HG02938 (cell line): ENCODE measurements at regions not wholly inside any gene's neighbourhood (a gene's known extent, or its start where the extent isn't known, plus 50 kb on each side); places are given as distances from the start of the nearest gene placed in this dataset.
"Not testable (repeated sequence)": the region's sequence is repeated elsewhere in the genome, so short reads cannot be mapped to it uniquely, and the experiment has no call there.

ENCODE experiments used
- ATAC-seq: cut with Tn5 transposase; IDR thresholded peaks from one replicate; pipeline ENCODE4 v1.9.1; 2021; ENCODE audit warnings: mild to moderate bottlenecking, moderate library complexity; ENCODE audit not compliant: unreplicated experiment

DNA sequence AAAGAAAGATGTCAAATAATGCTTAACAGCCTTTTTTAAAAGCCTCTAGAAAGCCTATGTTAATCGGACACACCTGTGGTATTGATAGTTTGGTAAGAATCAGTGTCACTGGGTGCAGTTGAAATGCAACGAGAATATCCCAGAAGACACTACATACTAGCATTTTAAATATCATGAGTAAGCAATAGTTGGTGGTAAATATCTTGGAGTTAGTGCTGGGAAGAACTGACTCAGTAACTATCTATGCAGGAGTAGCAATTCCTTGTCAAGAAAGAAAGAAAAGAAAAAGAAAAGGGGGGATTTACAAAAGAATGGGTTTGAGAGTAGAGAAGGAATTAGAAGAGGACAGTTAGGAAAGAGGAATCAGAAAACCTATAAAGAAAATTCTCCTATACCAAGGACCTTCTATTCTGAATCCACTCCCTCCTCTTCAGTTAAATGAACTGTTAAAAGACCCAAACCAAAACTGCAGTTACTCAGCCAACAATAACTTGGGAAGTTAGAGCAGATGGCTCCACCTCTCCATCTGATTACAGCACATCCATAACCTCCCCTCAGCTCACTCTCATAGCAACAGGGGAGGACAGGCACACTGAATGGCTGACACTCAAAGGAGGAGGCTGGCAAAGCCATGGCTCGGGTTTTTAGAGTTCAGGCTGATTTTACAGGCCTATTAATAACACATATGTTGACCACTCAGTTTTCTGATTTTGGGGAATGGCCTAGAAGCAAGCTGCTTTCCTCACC is 207.6 kb upstream of the MDFIC2 start:
- no peak for ATAC-seq

DNA sequence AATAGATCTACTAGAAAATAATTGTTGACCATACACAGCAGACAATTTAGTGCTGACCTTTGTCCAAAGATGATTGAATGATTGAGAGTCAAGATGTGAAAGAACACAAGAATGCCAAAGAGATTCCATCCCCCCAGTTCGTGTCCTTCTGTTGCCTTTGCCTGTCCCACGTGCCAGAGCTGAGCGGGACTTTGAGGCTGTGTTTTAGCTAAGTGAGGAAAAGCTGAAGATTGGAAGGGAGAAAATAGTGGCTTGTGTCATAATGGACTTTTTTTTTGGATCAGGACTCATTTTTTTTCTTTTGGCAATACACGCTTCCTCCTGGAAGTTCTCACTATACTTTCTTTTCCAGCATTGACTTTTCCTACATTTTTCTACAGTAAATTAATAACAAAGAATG is 206.6 kb upstream of the MDFIC2 start:
- ATAC-seq: no peak

DNA sequence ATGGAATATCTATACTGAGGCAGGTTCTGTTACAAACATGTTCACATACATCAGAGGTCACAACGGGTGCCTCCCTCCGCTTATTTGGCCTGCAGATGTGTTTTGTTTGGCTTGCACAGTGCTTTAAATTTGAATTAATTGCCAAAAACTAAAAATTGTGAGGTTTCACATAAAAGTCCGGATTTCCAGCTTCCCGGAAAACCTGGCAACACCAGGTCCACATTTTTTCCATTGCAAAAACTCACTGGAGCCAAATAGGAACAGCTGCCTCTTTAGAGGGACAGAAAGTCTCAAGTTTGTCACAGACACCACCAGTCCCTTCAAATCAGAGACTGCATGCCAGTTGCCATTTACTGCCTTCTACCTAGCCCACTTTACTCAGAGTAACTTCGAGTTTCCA is 205.9 kb upstream of the MDFIC2 start:
- no peak for ATAC-seq

GRCh38 chr3:70517124-70517890 is 204.9 kb upstream of the MDFIC2 start:
- no peak for ATAC-seq

DNA sequence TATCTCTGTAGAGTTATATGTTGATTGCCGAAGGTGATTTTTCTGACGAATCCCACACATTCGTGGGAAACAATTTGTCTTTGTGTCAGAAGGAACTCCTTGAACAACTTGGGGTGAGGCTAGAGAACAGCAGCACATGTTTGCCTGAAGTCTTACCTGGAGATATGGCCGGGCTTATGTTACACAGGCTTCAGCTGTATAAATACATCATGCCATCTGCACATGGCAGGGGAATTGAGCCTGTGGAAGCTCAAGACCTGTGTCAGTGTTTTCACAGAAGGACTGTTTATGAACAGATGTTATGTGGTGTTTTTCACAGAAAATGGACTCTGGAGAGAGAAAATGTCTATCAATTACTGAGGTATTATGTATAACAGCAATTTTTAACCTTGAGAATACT is 203.6 kb upstream of the MDFIC2 start:
- ATAC-seq: no peak

DNA sequence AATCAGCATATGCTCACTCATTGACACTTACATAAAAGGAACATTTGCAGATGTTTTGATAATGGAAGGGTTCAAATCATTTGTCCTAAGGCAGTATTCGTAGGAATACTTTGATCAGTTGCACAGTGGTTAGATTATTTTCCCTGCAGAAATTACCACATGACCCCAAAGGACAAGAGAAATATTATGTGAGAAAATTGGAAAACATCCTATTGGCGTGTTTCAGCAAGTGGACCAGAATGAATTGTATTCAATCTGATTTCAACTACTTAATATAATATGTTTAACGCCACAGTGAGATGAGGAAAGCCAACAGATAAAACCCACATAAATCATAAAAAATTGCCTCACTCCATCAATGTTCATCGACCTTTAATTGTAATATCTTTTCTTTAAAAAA is 195.0 kb upstream of the MDFIC2 start:
- ATAC-seq: no peak

DNA sequence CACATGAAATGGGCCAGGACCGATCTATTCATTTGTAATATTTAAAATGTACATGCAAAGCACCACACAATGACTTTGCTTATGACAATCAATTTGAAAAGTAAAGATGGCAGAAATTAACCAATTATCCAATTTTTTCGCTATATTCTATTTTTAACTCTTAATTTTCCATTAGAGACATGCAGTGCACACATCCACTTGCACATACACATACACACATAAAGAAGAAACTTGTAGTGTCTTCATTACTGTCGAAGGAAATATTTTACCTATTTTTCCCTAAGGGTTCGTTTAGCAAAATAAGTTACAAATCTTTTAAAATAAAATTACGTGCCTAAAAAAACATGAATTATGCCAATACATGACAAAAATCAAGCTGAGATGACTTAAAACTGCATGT is 194.3 kb upstream of the MDFIC2 start:
- no peak for ATAC-seq

DNA sequence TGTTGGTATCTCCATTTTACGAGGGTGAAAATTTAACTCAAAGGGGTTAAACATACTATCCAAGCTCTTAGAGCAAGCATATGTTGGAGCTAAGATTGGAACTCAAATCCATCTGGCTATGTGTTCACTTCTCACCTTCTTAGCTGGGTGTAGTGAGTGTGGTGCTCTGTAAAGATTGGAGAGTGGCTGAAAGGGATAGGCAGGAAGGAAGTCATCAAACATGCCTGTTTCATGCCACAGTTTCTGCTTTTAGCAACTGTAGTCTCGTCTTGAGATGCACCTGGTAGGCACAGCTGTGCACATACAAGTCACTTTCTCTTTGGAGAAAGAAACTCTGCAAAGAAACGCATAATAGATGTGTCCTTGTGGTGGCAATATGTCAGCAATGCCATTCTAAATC is 189.1 kb upstream of the MDFIC2 start:
- ATAC-seq: no peak

GRCh38 chr3:70488816-70489215 is 176.4 kb upstream of the MDFIC2 start:
- ATAC-seq: no peak

DNA sequence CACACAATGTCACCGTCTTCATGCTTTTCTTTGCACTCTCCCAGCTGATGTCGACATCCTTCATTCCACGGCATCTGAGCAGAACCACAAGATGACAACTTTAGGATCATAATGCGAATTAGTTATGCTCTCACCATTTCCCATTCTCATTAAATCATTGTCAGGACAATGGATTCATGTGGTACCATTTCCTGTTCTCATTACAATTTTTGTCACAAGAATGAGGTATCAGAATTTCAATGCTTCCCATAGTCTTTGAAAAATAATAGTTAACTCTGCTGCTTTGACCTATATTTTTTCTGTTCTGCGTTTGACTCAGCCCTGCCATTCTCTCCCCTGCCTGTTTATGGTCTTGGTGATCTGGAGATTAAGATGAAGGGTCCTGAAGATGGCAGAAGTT is 175.7 kb upstream of the MDFIC2 start:
- no peak for ATAC-seq

GRCh38 chr3:70486414-70487017 is 174.1 kb upstream of the MDFIC2 start:
- ATAC-seq: no peak

- no peak for ATAC-seq
Measured at GRCh38 chr3:70476174-70476573, 163.7 kb upstream of the MDFIC2 start.

GRCh38 chr3:70471464-70472342 is 159.3 kb upstream of the MDFIC2 start:
- no peak for ATAC-seq

DNA sequence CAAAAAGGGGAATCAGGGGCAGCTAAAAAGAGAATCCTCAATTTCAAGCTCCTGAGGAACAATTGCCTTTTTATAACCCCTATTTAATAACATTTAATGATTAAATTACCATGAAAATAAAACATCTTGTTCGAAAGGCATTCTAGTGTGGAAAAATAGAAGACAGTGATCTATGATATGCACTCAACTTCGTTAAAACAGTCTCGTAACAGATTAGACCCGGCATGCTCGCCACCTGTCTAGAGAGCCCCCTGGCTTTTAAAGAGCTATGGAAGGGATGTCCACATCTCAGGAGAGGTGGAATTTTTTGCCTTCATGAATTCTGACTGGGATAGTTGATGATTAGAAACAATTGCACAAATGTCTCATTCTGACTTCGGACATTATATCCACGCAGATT is 153.7 kb upstream of the MDFIC2 start:
- no peak for ATAC-seq

- no peak for ATAC-seq
Measured at GRCh38 chr3:70464876-70465275, 152.4 kb upstream of the MDFIC2 start.

- no peak for ATAC-seq
Measured at GRCh38 chr3:70464465-70464864, 152.0 kb upstream of the MDFIC2 start.

- ATAC-seq: not testable (repeated sequence)
Measured at GRCh38 chr3:70450220-70450619, 137.8 kb upstream of the MDFIC2 start.

GRCh38 chr3:70435422-70435821 is 123.0 kb upstream of the MDFIC2 start:
- ATAC-seq: not testable (repeated sequence)

- no peak for ATAC-seq
Measured at GRCh38 chr3:70433091-70433490, 120.7 kb upstream of the MDFIC2 start.

- ATAC-seq: no peak
Measured at GRCh38 chr3:70431911-70432310, 119.5 kb upstream of the MDFIC2 start.

DNA sequence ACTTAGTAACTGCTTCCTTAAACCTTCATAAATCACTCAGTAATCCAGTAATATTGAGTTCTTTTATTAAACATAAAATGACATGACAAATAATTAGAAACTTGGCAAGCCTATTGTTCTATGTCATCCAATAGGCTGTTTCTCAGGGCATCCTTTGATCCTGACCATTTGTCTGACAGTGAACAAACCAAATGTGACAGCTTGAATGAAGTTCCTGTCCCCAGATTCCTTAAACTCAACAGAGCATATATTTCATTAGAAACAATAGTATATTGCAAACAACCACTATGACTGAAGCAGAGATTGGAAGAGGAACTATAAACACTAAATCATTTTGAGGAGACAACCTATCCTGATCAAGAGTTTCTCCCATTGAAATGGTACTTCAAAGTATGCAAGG is 113.6 kb upstream of the MDFIC2 start:
- no peak for ATAC-seq
